Esophagus muscularis mucosa (tissue), 3 donors: ENCODE measurements at regions not wholly inside any gene's neighbourhood (a gene's known extent, or its start where the extent isn't known, plus 50 kb on each side); places are given as distances from the start of the nearest gene placed in this dataset.

Source experiments
- POLR2A ChIP-seq: fragments of 450-650 bp; IDR thresholded peaks from one replicate; pipeline ENCODE4 v1.6.1; 2017; ENCODE audit warnings: antibody characterized with exemption, moderate library complexity, mild to moderate bottlenecking, low read depth
- POLR2AphosphoS5 ChIP-seq, 2 donors: sonication (generic); formaldehyde crosslinking; IDR thresholded peaks; one replicate each; pipeline ENCODE4 v1.6.1; 2017; ENCODE audit warnings: antibody characterized with exemption in 2 of 2
- TF ChIP-seq, protein P1 (sequence below), 3 experiments: fragments of 200-600 bp in 2 of 3; fragments of 450-650 bp in 1 of 3; sonication (generic) in 2 of 3; IDR thresholded peaks; one replicate each; pipeline ENCODE4 v1.5.1; 2017 to 2019; ENCODE audit warnings: antibody characterized with exemption in 3 of 3, mild to moderate bottlenecking in 2 of 3, moderate library complexity in 1 of 3

- TF ChIP-seq, protein P1, sequence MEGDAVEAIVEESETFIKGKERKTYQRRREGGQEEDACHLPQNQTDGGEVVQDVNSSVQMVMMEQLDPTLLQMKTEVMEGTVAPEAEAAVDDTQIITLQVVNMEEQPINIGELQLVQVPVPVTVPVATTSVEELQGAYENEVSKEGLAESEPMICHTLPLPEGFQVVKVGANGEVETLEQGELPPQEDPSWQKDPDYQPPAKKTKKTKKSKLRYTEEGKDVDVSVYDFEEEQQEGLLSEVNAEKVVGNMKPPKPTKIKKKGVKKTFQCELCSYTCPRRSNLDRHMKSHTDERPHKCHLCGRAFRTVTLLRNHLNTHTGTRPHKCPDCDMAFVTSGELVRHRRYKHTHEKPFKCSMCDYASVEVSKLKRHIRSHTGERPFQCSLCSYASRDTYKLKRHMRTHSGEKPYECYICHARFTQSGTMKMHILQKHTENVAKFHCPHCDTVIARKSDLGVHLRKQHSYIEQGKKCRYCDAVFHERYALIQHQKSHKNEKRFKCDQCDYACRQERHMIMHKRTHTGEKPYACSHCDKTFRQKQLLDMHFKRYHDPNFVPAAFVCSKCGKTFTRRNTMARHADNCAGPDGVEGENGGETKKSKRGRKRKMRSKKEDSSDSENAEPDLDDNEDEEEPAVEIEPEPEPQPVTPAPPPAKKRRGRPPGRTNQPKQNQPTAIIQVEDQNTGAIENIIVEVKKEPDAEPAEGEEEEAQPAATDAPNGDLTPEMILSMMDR (IDR thresholded peaks at IDR 0.05), result no peak
- TF ChIP-seq POLR2A, result no peak
- TF ChIP-seq POLR2AphosphoS5 (IDR thresholded peaks at IDR 0.05), result no peak
Observed at GRCh38 chr12:89250213-89250612, 102.1 kb downstream of the DUSP6 start.
